ENCODE measurements at regions not wholly inside any gene's neighbourhood (a gene's known extent, or its start where the extent isn't known, plus 50 kb on each side); places are given as distances from the start of the nearest gene placed in this dataset.

DNA sequence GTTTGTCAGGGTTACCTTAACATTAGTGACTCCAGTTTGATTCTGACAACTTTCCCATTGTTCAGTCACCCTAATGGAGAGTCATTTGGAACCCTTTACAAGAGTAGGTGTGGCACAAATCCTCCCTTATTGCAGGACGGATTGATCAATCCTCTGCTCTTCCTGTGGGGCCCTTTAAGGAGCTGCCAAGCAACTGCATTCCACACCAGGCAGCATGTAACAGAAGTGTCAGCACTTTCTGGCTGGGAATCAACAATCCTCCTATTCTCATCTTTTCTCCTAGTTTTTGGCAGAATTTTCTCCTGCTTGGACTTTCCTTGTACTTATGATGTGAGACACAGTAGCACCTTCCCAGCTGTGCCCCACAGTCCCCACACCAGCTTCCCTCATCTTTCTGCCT lies 177.8 kb downstream of the ST6GAL2 start:
- Histone ChIP-seq H3K9me3 (no peaks in the 10 kb centered on the region), H3K4me3 (no peak overlapping the region), H3K36me3 (no peaks in the 10 kb centered on the region), H3K4me1 (peaks cover 0 to 20% (median 9%) of the 10 kb centered on the region in 4 donors), H3K27ac (no peak overlapping the region), H3K27me3 (no peaks in the 10 kb centered on the region)
- intact Hi-C loops (cut with DNase I), result no loop called here
- TF ChIP-seq EP300 (IDR thresholded peaks at IDR 0.05) (no peak), POLR2AphosphoS5 (IDR thresholded peaks at IDR 0.05) (no peak), POLR2A (IDR thresholded peaks at IDR 0.05) (no peak)
- TF ChIP-seq, protein P1, sequence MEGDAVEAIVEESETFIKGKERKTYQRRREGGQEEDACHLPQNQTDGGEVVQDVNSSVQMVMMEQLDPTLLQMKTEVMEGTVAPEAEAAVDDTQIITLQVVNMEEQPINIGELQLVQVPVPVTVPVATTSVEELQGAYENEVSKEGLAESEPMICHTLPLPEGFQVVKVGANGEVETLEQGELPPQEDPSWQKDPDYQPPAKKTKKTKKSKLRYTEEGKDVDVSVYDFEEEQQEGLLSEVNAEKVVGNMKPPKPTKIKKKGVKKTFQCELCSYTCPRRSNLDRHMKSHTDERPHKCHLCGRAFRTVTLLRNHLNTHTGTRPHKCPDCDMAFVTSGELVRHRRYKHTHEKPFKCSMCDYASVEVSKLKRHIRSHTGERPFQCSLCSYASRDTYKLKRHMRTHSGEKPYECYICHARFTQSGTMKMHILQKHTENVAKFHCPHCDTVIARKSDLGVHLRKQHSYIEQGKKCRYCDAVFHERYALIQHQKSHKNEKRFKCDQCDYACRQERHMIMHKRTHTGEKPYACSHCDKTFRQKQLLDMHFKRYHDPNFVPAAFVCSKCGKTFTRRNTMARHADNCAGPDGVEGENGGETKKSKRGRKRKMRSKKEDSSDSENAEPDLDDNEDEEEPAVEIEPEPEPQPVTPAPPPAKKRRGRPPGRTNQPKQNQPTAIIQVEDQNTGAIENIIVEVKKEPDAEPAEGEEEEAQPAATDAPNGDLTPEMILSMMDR (IDR thresholded peaks at IDR 0.05), result no peak
- 4 to 22% methylated on average over 1 of the region's 1 CpG for WGBS, 2 donors
- no peak for DNase-seq

DNA sequence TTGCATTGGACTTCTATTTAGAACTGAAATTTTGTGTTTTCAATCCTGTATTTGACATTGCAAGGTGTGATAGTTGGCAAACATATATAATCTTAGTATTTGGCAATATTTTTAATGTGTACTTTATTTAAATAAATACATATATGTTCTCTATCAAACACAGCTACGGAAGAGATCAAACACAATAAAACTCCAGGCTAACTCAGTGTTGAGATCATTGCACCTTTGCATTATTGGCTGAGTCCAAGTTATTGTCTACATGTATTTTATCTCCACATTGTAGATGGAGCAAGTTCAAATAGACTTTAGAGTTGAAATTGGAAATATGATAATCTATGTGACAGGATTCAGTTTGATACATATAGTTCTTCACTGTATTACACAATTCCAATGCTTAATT lies 176.7 kb downstream of the ST6GAL2 start:
- Histone ChIP-seq H3K4me1 (peaks cover 0 to 12% (median 6%) of the 10 kb centered on the region in 4 donors), H3K9me3 (no peaks in the 10 kb centered on the region), H3K36me3 (no peaks in the 10 kb centered on the region), H3K4me3 (no peak overlapping the region), H3K27ac (no peak overlapping the region), H3K27me3 (no peaks in the 10 kb centered on the region)
- 15 to 73% methylated on average over 1 of the region's 1 CpG for WGBS, 2 donors
- DNase-seq, result no peak
- intact Hi-C loops (cut with DNase I), result no loop called here
- TF ChIP-seq POLR2A (IDR thresholded peaks at IDR 0.05) (no peak), EP300 (IDR thresholded peaks at IDR 0.05) (no peak), POLR2AphosphoS5 (IDR thresholded peaks at IDR 0.05) (no peak)
- TF ChIP-seq, protein P1 (IDR thresholded peaks at IDR 0.05), result no peak

DNA sequence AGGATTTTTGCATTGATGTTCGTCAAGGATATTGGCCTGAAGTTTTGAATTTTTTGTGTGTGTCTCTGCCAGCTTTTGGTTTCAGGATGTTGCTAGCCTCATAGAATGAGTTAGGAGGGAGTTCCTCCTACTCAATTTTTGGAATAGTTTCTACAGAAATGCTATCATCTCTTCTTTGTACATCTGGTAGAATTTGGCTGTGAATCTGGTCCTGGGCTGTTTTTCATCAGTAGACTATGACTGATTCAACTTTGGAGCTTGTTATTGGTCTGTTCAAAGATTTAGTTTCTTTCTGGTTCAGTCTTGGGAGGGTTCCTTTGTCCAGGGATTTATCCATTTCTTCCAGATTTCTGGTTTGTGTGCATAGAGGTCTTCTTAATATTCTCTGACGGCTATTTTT lies 166.7 kb downstream of the ST6GAL2 start:
- peaks cover 0 to 12% (median 3%) of the 10 kb centered on the region in 4 donors for H3K9me3 ChIP-seq
- H3K4me1 ChIP-seq, result no peaks in the 10 kb centered on the region
- intact Hi-C loops (cut with DNase I), result no loop called here
- no peaks in the 10 kb centered on the region for H3K36me3 ChIP-seq
- no peak overlapping the region for H3K4me3 ChIP-seq
- H3K27ac ChIP-seq, result no peak overlapping the region
- TF ChIP-seq POLR2A (IDR thresholded peaks at IDR 0.05) (no peak), POLR2AphosphoS5 (IDR thresholded peaks at IDR 0.05) (no peak), EP300 (IDR thresholded peaks at IDR 0.05) (no peak)
- TF ChIP-seq, protein P1 (IDR thresholded peaks at IDR 0.05), result no peak
- no peak for DNase-seq
- WGBS, 2 donors, result 79 to 84% methylated on average over 2 of the region's 2 CpGs
- H3K27me3 ChIP-seq, result no peaks in the 10 kb centered on the region

DNA sequence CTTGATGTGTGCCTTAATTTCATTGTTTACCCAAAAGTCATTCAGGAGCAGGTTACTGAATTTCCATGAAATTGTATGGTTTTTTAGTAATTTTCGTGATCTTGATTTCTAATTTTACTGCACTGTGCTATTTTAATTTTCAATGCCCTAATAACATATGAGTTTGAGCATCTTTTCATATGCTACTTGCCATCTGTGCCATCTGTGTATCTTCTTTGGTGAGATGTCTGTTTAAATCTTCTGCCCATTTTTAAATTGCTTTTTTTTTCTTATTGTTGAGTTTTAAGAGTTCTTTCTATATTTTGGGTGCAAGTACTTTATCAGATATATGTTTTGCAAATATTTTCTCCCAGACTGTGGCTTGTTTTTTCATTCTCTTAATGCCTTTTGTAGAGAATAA lies 165.9 kb downstream of the ST6GAL2 start:
- intact Hi-C loops (cut with DNase I), result no loop called here
- TF ChIP-seq POLR2A (IDR thresholded peaks at IDR 0.05), result no peak
- no peak for TF ChIP-seq EP300 (IDR thresholded peaks at IDR 0.05)
- TF ChIP-seq POLR2AphosphoS5 (IDR thresholded peaks at IDR 0.05), result no peak
- TF ChIP-seq, protein P1 (IDR thresholded peaks at IDR 0.05), result no peak
- WGBS, 2 donors, result 78 to 86% methylated on average over 1 of the region's 1 CpG
- no peak overlapping the region for H3K27ac ChIP-seq
- no peaks in the 10 kb centered on the region for H3K27me3 ChIP-seq
- H3K4me3 ChIP-seq, result no peak overlapping the region
- DNase-seq, result no peak
- no peaks in the 10 kb centered on the region for H3K36me3 ChIP-seq
- peaks cover 0 to 12% (median 3%) of the 10 kb centered on the region in 4 donors for H3K9me3 ChIP-seq
- H3K4me1 ChIP-seq, result no peaks in the 10 kb centered on the region

DNA sequence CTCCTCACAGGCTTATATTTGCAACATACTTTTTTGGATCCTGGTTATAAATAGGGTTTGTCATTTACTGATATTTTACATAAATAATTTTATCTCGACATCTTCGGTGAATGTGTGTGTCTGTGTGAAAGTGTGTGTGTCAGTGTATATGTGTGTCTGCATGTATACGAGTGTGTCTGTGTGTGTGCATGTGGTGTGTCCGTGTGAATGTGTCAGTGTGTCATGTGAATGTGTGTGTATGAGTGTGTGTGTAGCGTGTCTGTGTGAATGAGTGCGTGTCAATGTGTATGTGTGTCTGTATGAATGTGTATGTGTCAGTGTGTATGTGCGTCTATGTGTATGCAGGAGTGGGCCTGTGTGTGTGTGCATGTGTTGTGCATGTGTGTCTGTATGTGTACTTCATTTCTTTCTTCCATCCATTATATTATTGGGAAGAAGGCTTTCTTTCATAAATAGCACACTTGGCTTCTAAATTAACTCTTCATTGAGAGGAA lies 161.6 kb downstream of the ST6GAL2 start:
- no peaks in the 10 kb centered on the region for H3K27me3 ChIP-seq
- WGBS, 2 donors, result 90 to 93% methylated on average over 7 of the region's 7 CpGs
- H3K4me1 ChIP-seq, result no peaks in the 10 kb centered on the region
- DNase-seq, result no peak
- no peak overlapping the region for H3K27ac ChIP-seq
- H3K4me3 ChIP-seq, result no peak overlapping the region
- no peaks in the 10 kb centered on the region for H3K36me3 ChIP-seq
- intact Hi-C loops (cut with DNase I), result no loop called here
- H3K9me3 ChIP-seq, result no peaks in the 10 kb centered on the region
- no peak for TF ChIP-seq POLR2A (IDR thresholded peaks at IDR 0.05)
- no peak for TF ChIP-seq POLR2AphosphoS5 (IDR thresholded peaks at IDR 0.05)
- TF ChIP-seq EP300 (IDR thresholded peaks at IDR 0.05), result no peak
- TF ChIP-seq, protein P1 (IDR thresholded peaks at IDR 0.05), result no peak
